ENCODE measurements at regions not wholly inside any gene's neighbourhood (a gene's known extent, or its start where the extent isn't known, plus 50 kb on each side); places are given as distances from the start of the nearest gene placed in this dataset.

DNA sequence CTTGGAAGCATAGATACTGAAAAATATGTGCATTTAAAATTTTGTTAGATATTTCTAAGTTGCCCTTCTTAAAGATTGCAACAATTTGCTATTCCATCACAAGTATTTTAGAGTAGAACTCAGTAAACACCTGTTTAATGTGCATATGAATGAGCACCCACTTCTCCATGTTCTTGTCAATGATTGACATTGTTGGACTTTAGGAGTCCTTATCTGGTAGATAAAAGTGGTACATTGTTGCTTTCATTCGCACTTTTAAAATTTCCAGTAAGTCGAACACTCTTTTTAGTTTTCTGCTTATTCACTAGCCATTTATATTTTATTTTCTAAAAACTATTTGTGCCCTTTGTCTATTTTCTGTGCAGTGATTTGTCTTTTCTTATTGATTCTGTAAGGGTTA lies 478.3 kb downstream of the SOX2 start:
- in situ Hi-C loops (cut with MboI; ENCODE audit: low sequenced_read_pairs), result no loop called here

GRCh38 chr3:182198345-182198744 lies 486.6 kb downstream of the SOX2 start:
- in situ Hi-C loops (cut with MboI; ENCODE audit: low sequenced_read_pairs), result no loop called here

GRCh38 chr3:182201456-182202168 lies 489.9 kb downstream of the SOX2 start:
- in situ Hi-C loops (cut with MboI; ENCODE audit: low sequenced_read_pairs), result no loop called here

- in situ Hi-C loops (cut with MboI; ENCODE audit: low sequenced_read_pairs), result no loop called here
Observed at GRCh38 chr3:182212479-182213076, 500.9 kb downstream of the SOX2 start.

GRCh38 chr3:182214416-182214815 lies 502.7 kb downstream of the SOX2 start:
- in situ Hi-C loops (cut with MboI; ENCODE audit: low sequenced_read_pairs), result no loop called here

- in situ Hi-C loops (cut with MboI; ENCODE audit: low sequenced_read_pairs), result no loop called here
Observed at GRCh38 chr3:182215881-182216280, 504.2 kb downstream of the SOX2 start.

- in situ Hi-C loops (cut with MboI; ENCODE audit: low sequenced_read_pairs), result no loop called here
Observed at GRCh38 chr3:182216311-182216970, 504.7 kb downstream of the SOX2 start.

DNA sequence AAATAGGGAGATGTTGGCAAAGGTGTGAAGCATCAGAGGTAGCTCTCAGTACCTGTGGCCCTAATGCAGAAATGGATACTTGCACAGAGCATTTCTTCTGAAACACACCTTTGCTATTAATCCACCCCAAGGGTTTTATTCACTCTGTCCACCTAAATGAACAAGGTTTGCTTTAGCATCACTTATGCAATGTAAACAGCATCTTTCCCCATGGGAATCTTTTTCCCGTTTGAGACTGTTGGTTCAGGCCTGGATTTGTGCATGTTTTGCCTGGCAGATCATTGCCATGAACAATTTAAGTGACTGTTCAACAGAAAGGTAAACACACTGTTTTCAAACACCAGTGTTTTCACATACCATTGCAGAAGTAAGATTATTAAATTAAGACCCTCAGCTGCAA lies 508.3 kb downstream of the SOX2 start:
- in situ Hi-C loops (cut with MboI; ENCODE audit: low sequenced_read_pairs), result no loop called here

- in situ Hi-C loops (cut with MboI; ENCODE audit: low sequenced_read_pairs), result no loop called here
Observed at GRCh38 chr3:182220471-182220870, 508.7 kb downstream of the SOX2 start.

- in situ Hi-C loops (cut with MboI; ENCODE audit: low sequenced_read_pairs), result no loop called here
Observed at GRCh38 chr3:182226995-182227394, 515.3 kb downstream of the SOX2 start.

DNA sequence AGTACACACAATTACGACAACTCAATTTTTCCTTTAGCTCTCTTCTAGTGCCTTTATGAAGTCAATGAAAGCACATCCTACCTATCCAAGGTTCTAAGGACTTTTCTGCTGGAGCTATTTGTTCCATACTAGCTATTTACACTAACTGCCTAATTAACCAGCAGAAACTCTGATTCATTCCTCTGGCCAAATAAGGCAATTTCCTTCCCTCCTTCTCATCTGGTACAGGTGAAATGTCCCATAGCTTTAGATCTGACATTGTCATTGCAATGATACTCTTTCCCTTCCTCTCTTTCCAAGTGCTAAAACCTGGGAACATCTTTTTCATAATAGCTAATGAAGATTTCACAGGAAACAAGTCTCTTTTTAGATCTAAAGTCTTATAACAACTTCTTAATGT lies 521.7 kb downstream of the SOX2 start:
- in situ Hi-C loops (cut with MboI; ENCODE audit: low sequenced_read_pairs), result no loop called here

DNA sequence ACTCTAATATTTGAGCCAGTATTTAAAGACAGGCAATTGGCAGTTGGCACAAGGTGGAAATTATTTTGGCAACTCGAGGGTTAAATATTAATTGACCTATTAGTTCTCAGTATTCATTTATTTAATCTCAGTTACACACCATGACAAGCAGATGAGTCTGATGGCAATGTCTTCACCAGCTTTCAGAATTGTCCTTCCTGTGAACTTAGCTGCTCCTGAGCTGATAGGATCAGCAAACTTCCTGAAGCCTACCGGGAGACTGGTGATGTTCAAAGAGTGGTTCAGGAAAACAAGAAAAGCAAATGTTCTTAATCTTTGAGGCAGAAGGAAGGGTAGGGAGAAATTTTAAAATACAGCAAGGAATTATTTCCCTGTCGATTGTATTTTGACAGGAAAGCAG lies 522.2 kb downstream of the SOX2 start:
- in situ Hi-C loops (cut with MboI; ENCODE audit: low sequenced_read_pairs), result no loop called here

GRCh38 chr3:182234881-182235280 lies 523.2 kb downstream of the SOX2 start:
- in situ Hi-C loops (cut with MboI; ENCODE audit: low sequenced_read_pairs), result no loop called here

DNA sequence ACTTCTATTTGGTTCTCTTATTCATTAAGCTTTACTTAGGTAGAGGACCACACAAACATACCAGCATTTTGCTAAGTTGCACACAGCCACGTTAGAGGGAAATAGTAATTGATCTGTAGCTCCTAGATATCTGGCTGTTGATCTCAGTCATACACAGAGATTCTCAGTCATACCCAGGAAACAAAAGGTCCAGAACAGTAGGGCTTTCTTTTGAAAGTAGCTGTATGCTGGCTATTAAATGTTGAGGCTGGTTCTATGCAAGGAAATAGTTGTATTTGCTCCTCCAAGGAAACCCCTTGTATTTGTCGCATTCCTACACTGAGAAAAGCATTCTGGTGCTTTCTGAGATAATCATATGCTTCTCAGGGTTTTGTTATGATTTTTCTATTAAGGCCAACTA lies 523.8 kb downstream of the SOX2 start:
- in situ Hi-C loops (cut with MboI; ENCODE audit: low sequenced_read_pairs), result no loop called here

DNA sequence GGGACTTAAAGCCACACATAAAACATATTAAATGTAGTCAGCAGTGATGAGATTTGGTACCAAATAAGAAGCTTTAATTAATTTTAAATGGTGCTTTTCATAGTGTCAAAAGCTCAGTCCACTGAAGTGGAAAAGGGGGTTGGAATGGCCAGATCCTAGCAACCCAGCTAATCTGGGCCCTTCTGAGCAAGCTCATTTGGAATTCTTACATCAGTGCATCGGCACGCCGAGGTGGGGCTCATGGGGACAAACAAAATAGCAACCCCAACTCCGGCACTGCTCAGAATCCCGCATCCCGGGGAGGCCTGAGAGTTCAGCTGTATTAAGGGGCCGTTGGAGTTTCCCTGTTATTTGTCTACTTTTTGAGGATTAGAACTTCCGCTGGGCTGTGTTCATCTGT lies 526.4 kb downstream of the SOX2 start:
- in situ Hi-C loops (cut with MboI; ENCODE audit: low sequenced_read_pairs), result no loop called here

DNA sequence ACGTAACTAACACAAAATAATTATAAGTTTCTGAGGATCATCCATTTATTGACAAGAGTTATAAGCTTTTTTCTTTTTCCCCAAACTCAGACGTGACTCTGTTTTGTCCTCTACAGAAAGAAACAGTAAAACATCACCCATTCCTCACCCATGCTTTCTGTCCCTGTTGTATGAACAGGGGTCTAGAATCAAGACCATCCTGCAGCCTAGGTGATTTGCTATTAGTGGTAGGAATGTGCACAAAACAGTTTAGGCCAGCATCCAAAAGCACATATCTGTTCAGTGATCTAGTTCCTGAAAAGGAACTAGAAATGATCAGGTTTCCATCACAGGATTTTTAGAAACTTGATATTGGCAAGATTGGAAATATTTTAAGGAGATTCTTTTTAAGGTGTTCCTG lies 527.6 kb downstream of the SOX2 start:
- in situ Hi-C loops (cut with MboI; ENCODE audit: low sequenced_read_pairs), result no loop called here

DNA sequence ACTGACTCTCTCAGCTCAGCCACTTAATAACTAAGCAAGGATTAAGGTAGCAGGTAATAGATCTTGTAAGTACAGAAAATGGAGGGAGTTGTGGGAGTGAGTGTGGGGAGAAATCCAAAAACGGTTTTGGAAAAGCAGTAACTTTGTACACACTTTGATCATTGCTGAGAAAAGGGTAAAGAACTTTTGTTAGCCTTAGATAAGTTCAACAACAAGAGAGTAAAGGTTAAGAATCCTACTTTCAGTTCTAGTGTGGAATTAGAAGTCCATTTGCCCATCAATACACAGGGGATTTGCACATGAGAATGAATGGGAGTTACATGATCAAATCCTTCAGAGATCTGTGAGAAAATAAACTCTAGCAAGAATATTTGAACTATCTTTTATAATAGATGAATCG lies 528.7 kb downstream of the SOX2 start:
- in situ Hi-C loops (cut with MboI; ENCODE audit: low sequenced_read_pairs), result no loop called here

DNA sequence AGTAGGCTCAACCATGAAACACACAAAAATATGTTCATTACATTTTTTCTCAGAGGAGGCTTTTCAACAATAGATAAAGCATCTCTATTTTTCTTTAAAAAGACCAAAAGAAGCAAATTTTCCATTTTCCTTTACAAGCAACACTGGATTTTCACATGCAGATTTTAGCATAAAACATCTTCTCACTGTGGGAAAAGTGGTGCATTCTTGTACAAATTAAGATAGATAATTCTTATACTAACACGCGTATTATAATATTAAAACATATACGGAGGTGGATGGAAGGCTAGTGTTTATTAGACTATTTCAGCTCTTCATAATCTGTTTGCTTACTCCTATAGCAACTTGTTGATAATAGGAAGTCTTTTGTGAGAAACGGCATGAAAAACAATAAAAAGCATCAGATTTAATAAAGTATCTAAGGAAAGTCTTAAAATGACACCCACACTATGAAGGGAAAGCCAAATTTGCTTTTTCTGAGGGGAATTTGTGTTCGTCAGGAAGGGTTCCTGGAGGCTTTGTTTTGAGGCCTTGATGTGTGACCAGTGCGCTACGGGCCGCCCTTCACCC lies 529.6 kb downstream of the SOX2 start:
- in situ Hi-C loops (cut with MboI; ENCODE audit: low sequenced_read_pairs), result no loop called here

GRCh38 chr3:182241766-182242488 lies 530.2 kb downstream of the SOX2 start:
- in situ Hi-C loops (cut with MboI; ENCODE audit: low sequenced_read_pairs), result no loop called here

GRCh38 chr3:182242489-182242942 lies 530.8 kb downstream of the SOX2 start:
- in situ Hi-C loops (cut with MboI; ENCODE audit: low sequenced_read_pairs), result no loop called here

- in situ Hi-C loops (cut with MboI; ENCODE audit: low sequenced_read_pairs), result no loop called here
Observed at GRCh38 chr3:182243625-182244024, 531.9 kb downstream of the SOX2 start.

Measured in HL-60/S4 treated with phorbol 12-myristate 13-acetate at 8.2 ng/mL for 4 days and 3 days (cell line).